Panc1 (cell line): ENCODE measurements at regions not wholly inside any gene's neighbourhood (a gene's known extent, or its start where the extent isn't known, plus 50 kb on each side); places are given as distances from the start of the nearest gene placed in this dataset.

ENCODE experiments used
- CTCF ChIP-seq: fragments of 450-650 bp; IDR thresholded peaks from 2 replicates; pipeline ENCODE4 v1.5.1; 2017; ENCODE audit warnings: mild to moderate bottlenecking
- REST ChIP-seq, 2 experiments: IDR thresholded peaks; 2 replicates each; pipeline ENCODE4 v1.6.1; 2011 to 2012; ENCODE audit warnings: low read depth in 2 of 2, control low read depth in 1 of 2, low read length in 1 of 2, mild to moderate bottlenecking in 1 of 2, moderate library complexity in 1 of 2; ENCODE audit not compliant: insufficient read depth in 1 of 2
- SIN3A ChIP-seq: IDR thresholded peaks from 2 replicates; pipeline ENCODE4 v1.6.1; 2012; ENCODE audit warnings: low read depth, mild to moderate bottlenecking, low read length, moderate library complexity, borderline replicate concordance; ENCODE audit not compliant: insufficient read depth
- TCF7L2 ChIP-seq: IDR thresholded peaks from 2 replicates; pipeline ENCODE4 v1.6.1; 2011; ENCODE audit warnings: mild to moderate bottlenecking, low read depth, low read length, inconsistent platforms

- TF ChIP-seq REST (IDR thresholded peaks at IDR 0.05; ENCODE audit: insufficient read depth in 1 of 2, low read depth in 2 of 2, low read length in 1 of 2) = no peak
- TF ChIP-seq CTCF = peak; percentile 48
- TF ChIP-seq TCF7L2 = no peak
- no peak for TF ChIP-seq SIN3A
These were observed 306.7 kb upstream of the MAOA start for GRCh38 chrX:43349363-43349762.
